GM20000 (cell line): ENCODE measurements at regions not wholly inside any gene's neighbourhood (a gene's known extent, or its start where the extent isn't known, plus 50 kb on each side); places are given as distances from the start of the nearest gene placed in this dataset.

Experiments used
- DNase-seq: peaks from one replicate; pipeline ENCODE4 v3.0.0; 2012; ENCODE audit warnings: low spot score
- TF ChIP-seq, protein P1 (sequence below): IDR thresholded peaks from 2 replicates; pipeline ENCODE4 v1.5.1; 2012; ENCODE audit warnings: mild to moderate bottlenecking, control low read depth; ENCODE audit errors: extremely low read depth, missing control alignments

DNA sequence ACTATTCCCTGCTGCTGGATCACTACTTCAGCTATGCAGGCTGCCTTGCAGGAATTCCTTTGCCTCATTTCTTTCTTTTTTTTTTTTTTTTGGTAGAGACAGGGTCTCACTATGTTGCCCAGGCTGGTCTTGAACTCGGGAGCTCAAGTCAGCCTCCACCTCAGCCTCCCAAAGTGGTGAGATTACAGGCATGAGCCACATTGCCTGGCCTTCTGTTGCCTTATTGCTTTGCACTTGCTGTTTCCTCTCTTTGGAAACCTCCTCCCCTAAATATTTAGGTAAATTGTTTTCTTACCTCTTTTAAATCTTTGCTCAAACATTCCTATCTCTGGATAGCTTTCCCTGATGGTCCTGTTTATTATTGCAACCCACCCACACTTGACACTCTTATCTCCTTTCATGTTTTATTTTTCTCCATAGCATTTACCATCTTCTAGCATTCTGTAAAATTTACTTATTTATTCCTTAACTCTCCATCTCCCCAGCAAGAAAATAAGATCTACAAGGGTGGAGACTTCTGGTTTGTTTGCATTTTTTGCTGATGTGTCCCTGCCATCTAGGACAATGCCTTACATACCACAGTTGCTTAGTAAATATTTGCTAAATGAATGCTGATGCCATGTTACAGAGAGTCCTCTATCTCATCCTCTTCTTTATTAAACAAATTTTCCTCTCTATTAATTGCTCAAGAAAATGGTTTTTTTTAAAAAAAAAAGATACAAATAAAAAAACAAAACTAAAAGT, 134.8 kb downstream of the P2RY1 start:
- no peak for DNase-seq
- TF ChIP-seq, protein P1, sequence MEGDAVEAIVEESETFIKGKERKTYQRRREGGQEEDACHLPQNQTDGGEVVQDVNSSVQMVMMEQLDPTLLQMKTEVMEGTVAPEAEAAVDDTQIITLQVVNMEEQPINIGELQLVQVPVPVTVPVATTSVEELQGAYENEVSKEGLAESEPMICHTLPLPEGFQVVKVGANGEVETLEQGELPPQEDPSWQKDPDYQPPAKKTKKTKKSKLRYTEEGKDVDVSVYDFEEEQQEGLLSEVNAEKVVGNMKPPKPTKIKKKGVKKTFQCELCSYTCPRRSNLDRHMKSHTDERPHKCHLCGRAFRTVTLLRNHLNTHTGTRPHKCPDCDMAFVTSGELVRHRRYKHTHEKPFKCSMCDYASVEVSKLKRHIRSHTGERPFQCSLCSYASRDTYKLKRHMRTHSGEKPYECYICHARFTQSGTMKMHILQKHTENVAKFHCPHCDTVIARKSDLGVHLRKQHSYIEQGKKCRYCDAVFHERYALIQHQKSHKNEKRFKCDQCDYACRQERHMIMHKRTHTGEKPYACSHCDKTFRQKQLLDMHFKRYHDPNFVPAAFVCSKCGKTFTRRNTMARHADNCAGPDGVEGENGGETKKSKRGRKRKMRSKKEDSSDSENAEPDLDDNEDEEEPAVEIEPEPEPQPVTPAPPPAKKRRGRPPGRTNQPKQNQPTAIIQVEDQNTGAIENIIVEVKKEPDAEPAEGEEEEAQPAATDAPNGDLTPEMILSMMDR: no peak

- no peak for DNase-seq
- TF ChIP-seq, protein P1: no peak
Measured at GRCh38 chr3:152970851-152971250, 135.9 kb downstream of the P2RY1 start.

DNA sequence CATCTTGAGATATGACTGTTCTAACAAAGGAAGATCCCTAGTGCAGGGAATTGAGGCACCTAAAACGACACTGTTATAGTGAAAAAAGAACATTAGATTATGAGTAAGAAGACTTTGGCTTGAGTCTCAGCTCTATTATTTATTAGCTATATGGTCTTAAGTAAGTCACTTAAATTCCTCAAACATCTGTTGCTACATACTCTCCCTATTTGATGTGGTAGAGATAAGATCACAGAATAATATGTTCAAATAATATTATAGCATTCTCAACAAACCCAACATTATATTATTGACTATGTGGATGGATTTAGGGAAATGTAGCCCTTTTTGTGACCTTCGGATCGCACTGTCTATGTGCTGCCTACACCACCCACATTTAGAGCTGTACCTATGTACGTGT, 136.9 kb downstream of the P2RY1 start:
- TF ChIP-seq, protein P1: no peak

GRCh38 chr3:152973575-152973974, 138.6 kb downstream of the P2RY1 start:
- TF ChIP-seq, protein P1: no peak
- no peak for DNase-seq

More for the DNA sequence above, 136.9 kb downstream of the P2RY1 start:
- DNase-seq: no peak

GRCh38 chr3:152976239-152976638, 141.3 kb downstream of the P2RY1 start:
- TF ChIP-seq, protein P1: no peak
- DNase-seq: no peak

DNA sequence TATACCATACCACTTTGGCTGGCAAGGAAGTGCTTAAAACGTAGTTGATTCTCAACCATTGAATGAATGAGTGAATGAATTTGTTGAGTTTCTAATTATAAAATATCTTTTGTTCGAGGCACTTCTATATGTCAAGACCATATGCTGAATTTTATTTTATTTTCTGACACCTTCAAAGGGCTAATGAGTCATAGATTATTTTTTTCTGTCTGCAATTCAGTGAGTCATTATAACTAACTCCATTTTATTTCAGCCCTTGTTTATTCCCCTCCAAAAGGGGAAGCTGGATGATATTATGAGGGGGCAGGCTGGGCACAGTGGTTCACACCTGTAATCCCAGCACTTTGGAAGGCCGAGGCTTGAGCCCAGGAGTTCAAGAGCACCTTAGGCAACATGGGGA, 142.4 kb downstream of the P2RY1 start:
- TF ChIP-seq, protein P1: no peak
- no peak for DNase-seq

- no peak for DNase-seq
- TF ChIP-seq, protein P1: no peak
Measured at GRCh38 chr3:152978152-152978551, 143.2 kb downstream of the P2RY1 start.
